IPS-18c (cell line): ENCODE measurements at regions not wholly inside any gene's neighbourhood (a gene's known extent, or its start where the extent isn't known, plus 50 kb on each side); places are given as distances from the start of the nearest gene placed in this dataset.

ENCODE experiments used
- H3K4me3 ChIP-seq: 2 replicates; pipeline ENCODE4 v1.7.0; 2013; ENCODE audit warnings: low read depth, mild to moderate bottlenecking, low read length, moderate library complexity; ENCODE audit not compliant: insufficient read depth
- H3K9me3 ChIP-seq: one replicate; pipeline ENCODE4 v1.6.1; 2013; ENCODE audit warnings: mild to moderate bottlenecking, low read length, moderate library complexity; ENCODE audit not compliant: control insufficient read depth, insufficient read depth

- Histone ChIP-seq H3K4me3 (no peak overlapping the region), H3K9me3 (peaks cover 2% of the 10 kb centered on the region)
These were observed 94.5 kb downstream of the RPS6KA4 start for GRCh38 chr11:64453466-64453865.

GRCh38 chr11:64455456-64456261, 96.7 kb downstream of the RPS6KA4 start:
- peaks cover 2% of the 10 kb centered on the region for H3K9me3 ChIP-seq
- H3K4me3 ChIP-seq, result no peak overlapping the region

GRCh38 chr11:64456509-64457320, 97.8 kb downstream of the RPS6KA4 start:
- Histone ChIP-seq H3K9me3 (peaks cover 2% of the 10 kb centered on the region), H3K4me3 (no peak overlapping the region)

- no peaks in the 10 kb centered on the region for H3K9me3 ChIP-seq
- H3K4me3 ChIP-seq, result no peak overlapping the region
These were observed 98.2 kb upstream of the SLC22A11 start for GRCh38 chr11:64457416-64458010.

- no peaks in the 10 kb centered on the region for H3K9me3 ChIP-seq
- H3K4me3 ChIP-seq, result no peak overlapping the region
These were observed 96.7 kb upstream of the SLC22A11 start for GRCh38 chr11:64458997-64459396.

GRCh38 chr11:64459609-64460008, 96.1 kb upstream of the SLC22A11 start:
- H3K9me3 ChIP-seq, result no peaks in the 10 kb centered on the region
- H3K4me3 ChIP-seq, result no peak overlapping the region

GRCh38 chr11:64461081-64461480, 94.7 kb upstream of the SLC22A11 start:
- Histone ChIP-seq H3K4me3 (no peak overlapping the region), H3K9me3 (no peaks in the 10 kb centered on the region)

GRCh38 chr11:64466115-64466718, 89.5 kb upstream of the SLC22A11 start:
- Histone ChIP-seq H3K9me3 (peaks cover 2% of the 10 kb centered on the region), H3K4me3 (no peak overlapping the region)

GRCh38 chr11:64469288-64469687, 86.5 kb upstream of the SLC22A11 start:
- peaks cover 2% of the 10 kb centered on the region for H3K9me3 ChIP-seq
- H3K4me3 ChIP-seq, result no peak overlapping the region

- no peak overlapping the region for H3K4me3 ChIP-seq
These were observed 82.9 kb upstream of the SLC22A11 start for GRCh38 chr11:64472593-64473455.

GRCh38 chr11:64474680-64475079, 81.1 kb upstream of the SLC22A11 start:
- H3K9me3 ChIP-seq, result no peaks in the 10 kb centered on the region
- no peak overlapping the region for H3K4me3 ChIP-seq

More at GRCh38 chr11:64472593-64473455, 82.9 kb upstream of the SLC22A11 start:
- no peaks in the 10 kb centered on the region for H3K9me3 ChIP-seq

- H3K4me3 ChIP-seq, result no peak overlapping the region
- no peaks in the 10 kb centered on the region for H3K9me3 ChIP-seq
These were observed 80.6 kb upstream of the SLC22A11 start for GRCh38 chr11:64475145-64475544.

GRCh38 chr11:64476881-64477280, 78.9 kb upstream of the SLC22A11 start:
- Histone ChIP-seq H3K4me3 (no peak overlapping the region), H3K9me3 (no peaks in the 10 kb centered on the region)

- H3K4me3 ChIP-seq, result no peak overlapping the region
These were observed 78.1 kb upstream of the SLC22A11 start for GRCh38 chr11:64477675-64478074.

GRCh38 chr11:64482588-64482987, 73.2 kb upstream of the SLC22A11 start:
- Histone ChIP-seq H3K9me3 (no peaks in the 10 kb centered on the region), H3K4me3 (no peak overlapping the region)

More at GRCh38 chr11:64477675-64478074, 78.1 kb upstream of the SLC22A11 start:
- H3K9me3 ChIP-seq, result no peaks in the 10 kb centered on the region

- H3K4me3 ChIP-seq, result no peak overlapping the region
- no peaks in the 10 kb centered on the region for H3K9me3 ChIP-seq
These were observed 71.3 kb upstream of the SLC22A11 start for GRCh38 chr11:64484191-64485022.
